H9 (cell line): ENCODE measurements at regions not wholly inside any gene's neighbourhood (a gene's known extent, or its start where the extent isn't known, plus 50 kb on each side); places are given as distances from the start of the nearest gene placed in this dataset.

ENCODE experiments used
- DNase-seq: peaks from one replicate; pipeline ENCODE4 v3.0.0-alpha.2; 2017
- H2AFZ ChIP-seq: one replicate; pipeline ENCODE4 v1.6.1; 2013; ENCODE audit warnings: mild to moderate bottlenecking, low read length, control low read depth, moderate library complexity
- H2AK5ac ChIP-seq: 2 replicates; pipeline ENCODE4 v1.6.1; 2013; ENCODE audit warnings: low read length, control low read depth, mixed read lengths; ENCODE audit not compliant: insufficient read length
- H2BK120ac ChIP-seq: one replicate; pipeline ENCODE4 v1.6.1; 2013; ENCODE audit warnings: low read depth, mild to moderate bottlenecking, low read length, control low read depth, inconsistent platforms; ENCODE audit not compliant: poor library complexity, severe bottlenecking
- H2BK12ac ChIP-seq: 2 replicates; pipeline ENCODE4 v1.6.1; 2013; ENCODE audit warnings: low read length, control low read depth, mixed read lengths, low read depth; ENCODE audit not compliant: insufficient read length
- H2BK15ac ChIP-seq: 2 replicates; pipeline ENCODE4 v1.6.1; 2013; ENCODE audit warnings: low read depth, low read length, control low read depth
- H2BK20ac ChIP-seq: one replicate; pipeline ENCODE4 v1.6.1; 2013; ENCODE audit warnings: low read depth, mild to moderate bottlenecking, low read length, control low read depth, inconsistent platforms; ENCODE audit not compliant: poor library complexity, severe bottlenecking
- H2BK5ac ChIP-seq: 2 replicates; pipeline ENCODE4 v1.6.1; 2013; ENCODE audit warnings: low read length, control low read depth, mixed read lengths; ENCODE audit not compliant: insufficient read length
- H3K14ac ChIP-seq: 2 replicates; pipeline ENCODE4 v1.6.1; 2013; ENCODE audit warnings: low read length, control low read depth; ENCODE audit not compliant: insufficient read depth
- H3K18ac ChIP-seq: 2 replicates; pipeline ENCODE4 v1.6.1; 2013; ENCODE audit warnings: low read depth, mild to moderate bottlenecking, mixed read lengths, low read length, control low read depth; ENCODE audit not compliant: insufficient read length
- H3K23ac ChIP-seq: 2 replicates; pipeline ENCODE4 v1.6.1; 2013; ENCODE audit warnings: low read length, control low read depth, mixed read lengths, low read depth; ENCODE audit not compliant: insufficient read length
- H3K23me2 ChIP-seq: 2 replicates; pipeline ENCODE4 v1.6.1; 2013; ENCODE audit warnings: low read depth, mild to moderate bottlenecking, mixed read lengths, low read length, control low read depth; ENCODE audit not compliant: insufficient read length, poor library complexity, severe bottlenecking
- H3K27ac ChIP-seq: 2 replicates; pipeline ENCODE4 v1.5.1; 2013; ENCODE audit warnings: low read length, control low read depth, mixed read lengths, low read depth; ENCODE audit not compliant: insufficient read length
- H3K27me3 ChIP-seq: 2 replicates; pipeline ENCODE4 v1.6.1; 2013; ENCODE audit warnings: low read length, control low read depth, inconsistent platforms; ENCODE audit not compliant: insufficient read depth
- H3K4ac ChIP-seq: 2 replicates; pipeline ENCODE4 v1.6.1; 2013; ENCODE audit warnings: low read depth, mild to moderate bottlenecking, control low read depth, inconsistent platforms, low read length, moderate library complexity
- H3K4me1 ChIP-seq: 2 replicates; pipeline ENCODE4 v1.6.1; 2013; ENCODE audit warnings: low read length, control low read depth, inconsistent platforms; ENCODE audit not compliant: insufficient read depth
- H3K4me2 ChIP-seq: 2 replicates; pipeline ENCODE4 v1.6.1; 2013; ENCODE audit warnings: low read length, control low read depth, mixed read lengths; ENCODE audit not compliant: insufficient read length, insufficient read depth
- H3K56ac ChIP-seq: 2 replicates; pipeline ENCODE4 v1.6.1; 2013; ENCODE audit warnings: low read depth, mild to moderate bottlenecking, mixed read lengths, low read length, control low read depth; ENCODE audit not compliant: insufficient read length
- H3K79me1 ChIP-seq: 2 replicates; pipeline ENCODE4 v1.6.1; 2013; ENCODE audit warnings: low read depth, mild to moderate bottlenecking, moderate library complexity, low read length, control low read depth, inconsistent platforms; ENCODE audit not compliant: insufficient read depth, poor library complexity, severe bottlenecking
- H3K79me2 ChIP-seq: 2 replicates; pipeline ENCODE4 v1.6.1; 2013; ENCODE audit warnings: low read length, control low read depth, inconsistent platforms; ENCODE audit not compliant: insufficient read depth
- H3K9ac ChIP-seq: 2 replicates; pipeline ENCODE4 v1.6.1; 2013; ENCODE audit warnings: low read length, control low read depth, mixed read lengths; ENCODE audit not compliant: insufficient read length; ENCODE audit errors: extremely low read depth
- H3K9me3 ChIP-seq: one replicate; pipeline ENCODE4 v1.6.1; 2013; ENCODE audit warnings: low read depth, low read length, inconsistent platforms; ENCODE audit not compliant: control insufficient read depth
- H3T11ph ChIP-seq: one replicate; pipeline ENCODE4 v1.6.1; 2013; ENCODE audit warnings: mild to moderate bottlenecking, low read length, control low read depth, inconsistent platforms
- H4K20me1 ChIP-seq: one replicate; pipeline ENCODE4 v1.6.1; 2013; ENCODE audit not compliant: control insufficient read depth, insufficient read length, insufficient read depth
- H4K5ac ChIP-seq: 2 replicates; pipeline ENCODE4 v1.6.1; 2013; ENCODE audit warnings: low read depth, mild to moderate bottlenecking, mixed read lengths, low read length, control low read depth; ENCODE audit not compliant: insufficient read length
- H4K8ac ChIP-seq: replicated peaks from 2 replicates; pipeline ENCODE4 v1.6.1; 2013; ENCODE audit warnings: low read length, control low read depth, mixed read lengths, low read depth; ENCODE audit not compliant: insufficient read length
- H4K91ac ChIP-seq: 2 replicates; pipeline ENCODE4 v1.6.1; 2013; ENCODE audit warnings: low read depth, mild to moderate bottlenecking, moderate library complexity, mixed read lengths, low read length, control low read depth; ENCODE audit not compliant: insufficient read length
- H3K27ac Mint-ChIP-seq, 3 experiments: 2 replicates in 2 of 3; 3 replicates in 1 of 3; pipeline ENCODE4 v1.8.0; 2020 to 2021; ENCODE audit warnings: mixed read lengths in 3 of 3, mild to moderate bottlenecking in 1 of 3, moderate library complexity in 1 of 3
- H3K27me3 Mint-ChIP-seq: 2 replicates; pipeline ENCODE4 v1.8.0; 2021; ENCODE audit warnings: low read depth, mild to moderate bottlenecking, moderate library complexity, mixed read lengths
- H3K36me3 Mint-ChIP-seq, 3 experiments: 2 replicates in 2 of 3; 3 replicates in 1 of 3; pipeline ENCODE4 v1.8.0; 2020 to 2021; ENCODE audit warnings: low read depth in 3 of 3, mixed read lengths in 3 of 3; ENCODE audit not compliant: insufficient read depth in 1 of 3
- H3K4me1 Mint-ChIP-seq, 2 experiments: 2 replicates each; pipeline ENCODE4 v1.8.0; 2020; ENCODE audit warnings: mixed read lengths in 2 of 2
- H3K4me3 Mint-ChIP-seq, 2 experiments: 2 replicates in 1 of 2; 3 replicates in 1 of 2; pipeline ENCODE4 v1.8.0; 2020 to 2021; ENCODE audit warnings: mild to moderate bottlenecking in 2 of 2, mixed read lengths in 2 of 2, moderate library complexity in 1 of 2
- H3K9me3 Mint-ChIP-seq, 2 experiments: 2 replicates in 1 of 2; 3 replicates in 1 of 2; pipeline ENCODE4 v1.8.0; 2020; ENCODE audit warnings: mild to moderate bottlenecking in 2 of 2, mixed read lengths in 2 of 2, moderate library complexity in 1 of 2
- WGBS: extraction: QIAGEN DNeasy Blood & Tissue Kit; methylation state at CpG from one replicate; pipeline ENCODE4 v1.1.7; 2013; ENCODE audit warnings: missing lambda C conversion rate, low lambda C conversion rate, mixed read lengths; ENCODE audit not compliant: insufficient read length; ENCODE audit errors: extremely low coverage; 5-methylcytosine and 5-hydroxymethylcytosine counted together
- TF ChIP-seq, protein P1 (sequence below): fragments of 200-600 bp; sonication (generic); conservative IDR thresholded peaks from 3 replicates; pipeline ENCODE4 v1.8.0; 2021; ENCODE audit warnings: antibody characterized with exemption, mild to moderate bottlenecking

DNA sequence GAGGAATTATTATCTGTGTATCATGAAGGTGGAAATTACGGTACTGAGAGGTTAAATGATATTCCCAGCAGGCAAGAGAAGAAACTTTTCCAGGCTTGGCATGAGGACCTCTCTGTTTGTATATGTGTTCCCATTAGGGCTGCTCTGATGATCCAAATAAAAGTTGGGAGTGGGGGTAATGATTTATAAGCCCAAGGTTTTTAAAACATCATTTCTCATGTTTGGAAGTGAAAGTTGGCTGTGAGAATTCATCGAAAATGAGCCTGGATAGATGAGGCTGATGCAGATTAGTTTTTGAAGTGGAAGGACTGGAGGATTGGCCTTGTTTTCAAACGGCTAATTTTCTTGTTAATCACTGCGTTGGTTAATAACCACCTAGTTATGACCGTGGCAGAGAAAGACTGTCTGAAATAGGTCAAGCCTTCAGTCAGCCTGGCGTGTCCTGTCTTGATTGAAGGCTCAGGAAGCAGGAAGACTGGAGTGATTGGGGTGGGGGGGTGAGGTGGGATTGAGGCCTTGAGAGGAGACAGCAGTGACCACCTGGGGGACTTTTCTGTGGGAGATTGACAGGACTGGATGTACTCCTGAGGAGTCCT is 391.0 kb upstream of the WWC1 start:
- Histone ChIP-seq H3K14ac (no peak overlapping the region), H3K27me3 (no peaks in the 10 kb centered on the region), H2BK5ac (no peak overlapping the region), H3K23ac (no peak overlapping the region), H2BK20ac (no peak overlapping the region), H2BK120ac (no peak overlapping the region), H2AK5ac (no peak overlapping the region), H3K23me2 (no peaks in the 10 kb centered on the region), H3K18ac (no peak overlapping the region), H3K4me1 (peaks cover 12% of the 10 kb centered on the region), H2BK15ac (no peak overlapping the region), H4K8ac (no peak overlapping the region), H3K79me1 (no peaks in the 10 kb centered on the region), H3K9ac (no peak overlapping the region), H3K4ac (no peak overlapping the region), H3K27ac (no peak overlapping the region), H4K5ac (no peak overlapping the region), H3K9me3 (no peaks in the 10 kb centered on the region), H3K56ac (no peak overlapping the region), H3T11ph (no peak overlapping the region), H2AFZ (no peak overlapping the region), H4K20me1 (no peaks in the 10 kb centered on the region), H3K79me2 (no peaks in the 10 kb centered on the region), H3K4me2 (no peak overlapping the region), H2BK12ac (no peak overlapping the region), H4K91ac (no peak overlapping the region)
- Mint-ChIP-seq H3K4me3 (no peak overlapping the region), H3K36me3 (no peaks in the 10 kb centered on the region), H3K9me3 (no peaks in the 10 kb centered on the region), H3K4me1 (peaks cover 62 to 63% of the 10 kb centered on the region in 2 experiments), H3K27me3 (no peaks in the 10 kb centered on the region), H3K27ac (peak overlapping the region in 1 of 3 experiments; percentile 14; a peak in 1 of 7 replicates)
- DNase-seq, result no peak
- no CpG with 5 or more reads among the region's 6 CpGs for WGBS
- TF ChIP-seq, protein P1, sequence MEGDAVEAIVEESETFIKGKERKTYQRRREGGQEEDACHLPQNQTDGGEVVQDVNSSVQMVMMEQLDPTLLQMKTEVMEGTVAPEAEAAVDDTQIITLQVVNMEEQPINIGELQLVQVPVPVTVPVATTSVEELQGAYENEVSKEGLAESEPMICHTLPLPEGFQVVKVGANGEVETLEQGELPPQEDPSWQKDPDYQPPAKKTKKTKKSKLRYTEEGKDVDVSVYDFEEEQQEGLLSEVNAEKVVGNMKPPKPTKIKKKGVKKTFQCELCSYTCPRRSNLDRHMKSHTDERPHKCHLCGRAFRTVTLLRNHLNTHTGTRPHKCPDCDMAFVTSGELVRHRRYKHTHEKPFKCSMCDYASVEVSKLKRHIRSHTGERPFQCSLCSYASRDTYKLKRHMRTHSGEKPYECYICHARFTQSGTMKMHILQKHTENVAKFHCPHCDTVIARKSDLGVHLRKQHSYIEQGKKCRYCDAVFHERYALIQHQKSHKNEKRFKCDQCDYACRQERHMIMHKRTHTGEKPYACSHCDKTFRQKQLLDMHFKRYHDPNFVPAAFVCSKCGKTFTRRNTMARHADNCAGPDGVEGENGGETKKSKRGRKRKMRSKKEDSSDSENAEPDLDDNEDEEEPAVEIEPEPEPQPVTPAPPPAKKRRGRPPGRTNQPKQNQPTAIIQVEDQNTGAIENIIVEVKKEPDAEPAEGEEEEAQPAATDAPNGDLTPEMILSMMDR, result no peak
